Right lobe of liver (tissue), 6 donors: ENCODE measurements at regions not wholly inside any gene's neighbourhood (a gene's known extent, or its start where the extent isn't known, plus 50 kb on each side); places are given as distances from the start of the nearest gene placed in this dataset.

Source experiments
- ATAC-seq, 4 donors: fragments of 200-7000 bp; cut with Tn5 transposase; one replicate each; pipeline ENCODE4 v1.9.1; 2020; ENCODE audit warnings: mild to moderate bottlenecking in 4 of 4, moderate library complexity in 4 of 4
- DNase-seq, 3 donors: peaks; one replicate each; pipeline ENCODE4 v3.0.0-alpha.2; 2020
- H3K27ac ChIP-seq, 3 donors: fragments of 200-600 bp; one replicate each; pipeline ENCODE4 v1.8.0; 2022
- H3K27me3 ChIP-seq, 2 donors: fragments of 200-600 bp; one replicate each; pipeline ENCODE4 v1.8.0; 2022
- H3K36me3 ChIP-seq, 4 donors: fragments of 200-600 bp; sonication (generic) in 1 of 4; one replicate each; pipeline versions ENCODE4 v1.5.1 to v1.8.0; 2017 to 2022; ENCODE audit warnings: control low read depth in 1 of 4
- H3K4me1 ChIP-seq, 4 donors: fragments of 200-600 bp; sonication (generic) in 1 of 4; one replicate each; pipeline versions ENCODE4 v1.5.1 to v1.8.0; 2017 to 2022; ENCODE audit warnings: control low read depth in 1 of 4
- H3K4me3 ChIP-seq, 3 donors: fragments of 200-600 bp; one replicate each; pipeline ENCODE4 v1.8.0; 2022
- H3K9me3 ChIP-seq, 4 donors: fragments of 200-600 bp; sonication (generic) in 1 of 4; one replicate each; pipeline versions ENCODE4 v1.5.1 to v1.8.0; 2017 to 2022; ENCODE audit warnings: control low read depth in 1 of 4
- CTCF ChIP-seq, 4 donors: fragments of 200-600 bp in 3 of 4; fragments of 450-650 bp in 1 of 4; IDR thresholded peaks; one replicate each; pipeline versions ENCODE4 v1.5.1 to v1.8.0; 2016 to 2022; ENCODE audit warnings: antibody characterized with exemption in 4 of 4, mild to moderate bottlenecking in 2 of 4
- POLR2A ChIP-seq: fragments of 450-650 bp; IDR thresholded peaks from one replicate; pipeline ENCODE4 v1.6.1; 2017; ENCODE audit warnings: antibody characterized with exemption, mild to moderate bottlenecking
- WGBS: methylation state at CpG from one replicate; pipeline ENCODE4 v1.1.6; 2018; ENCODE audit warnings: low coverage, low lambda C conversion rate; ENCODE audit not compliant: insufficient coverage; ENCODE audit errors: missing lambda C conversion rate; 5-methylcytosine and 5-hydroxymethylcytosine counted together
- intact Hi-C, 2 donors: fragments of 100-400 bp; cut with DNase I; formaldehyde crosslinking; loops; one replicate each; pipeline versions ENCODE4 v1.11.2 to v1.14.1; 2022
- donor health status: DM: no; HTN: yes; CAD: no.
- donor health status: DM: no; HTN: no; CAD: no.
- donor health status: DM: no; HTN: no; CAD: no.
- donor health status: DM: no; HTN: yes; CAD: no.
- donor health status: DM: no; HTN: yes; CAD: no.

GRCh38 chr11:129637473-129637872, 178.2 kb upstream of the TMEM45B start:
- no peak for TF ChIP-seq POLR2A
- no peak for TF ChIP-seq CTCF (IDR thresholded peaks at IDR 0.05)
- no peaks in the 10 kb centered on the region for H3K9me3 ChIP-seq
- H3K4me1 ChIP-seq, result no peaks in the 10 kb centered on the region
- no peaks in the 10 kb centered on the region for H3K36me3 ChIP-seq
- WGBS, result 50% methylated on average over 6 of the region's 6 CpGs
- intact Hi-C loops, result no loop called here
- no peak for ATAC-seq
- no peak overlapping the region for H3K4me3 ChIP-seq
- H3K27ac ChIP-seq, result no peak overlapping the region
- DNase-seq, result no peak
- no peaks in the 10 kb centered on the region for H3K27me3 ChIP-seq

GRCh38 chr11:129637983-129638776, 177.5 kb upstream of the TMEM45B start:
- DNase-seq, result no peak
- H3K9me3 ChIP-seq, result no peaks in the 10 kb centered on the region
- no peak overlapping the region for H3K4me3 ChIP-seq
- ATAC-seq, result no peak
- H3K27me3 ChIP-seq, result no peaks in the 10 kb centered on the region
- WGBS, result 49% methylated on average over 5 of the region's 5 CpGs
- intact Hi-C loops, result no loop called here
- no peaks in the 10 kb centered on the region for H3K4me1 ChIP-seq
- TF ChIP-seq CTCF (IDR thresholded peaks at IDR 0.05), result no peak
- H3K27ac ChIP-seq, result no peak overlapping the region
- H3K36me3 ChIP-seq, result no peaks in the 10 kb centered on the region

GRCh38 chr11:129639300-129639699, 176.3 kb upstream of the TMEM45B start:
- no peak overlapping the region for H3K4me3 ChIP-seq
- no peak overlapping the region for H3K27ac ChIP-seq
- TF ChIP-seq POLR2A, result no peak
- no peak for TF ChIP-seq CTCF (IDR thresholded peaks at IDR 0.05)
- no peaks in the 10 kb centered on the region for H3K4me1 ChIP-seq
- ATAC-seq, result no peak
- DNase-seq, result no peak
- WGBS, result 77% methylated on average over 2 of the region's 2 CpGs
- no peaks in the 10 kb centered on the region for H3K27me3 ChIP-seq
- intact Hi-C loops, result no loop called here
- no peaks in the 10 kb centered on the region for H3K9me3 ChIP-seq
- H3K36me3 ChIP-seq, result no peaks in the 10 kb centered on the region

GRCh38 chr11:129640671-129641070, 175.0 kb upstream of the TMEM45B start:
- 65% methylated on average over 5 of the region's 5 CpGs for WGBS
- intact Hi-C loops, result no loop called here
- ATAC-seq, result no peak
- Histone ChIP-seq H3K9me3 (no peaks in the 10 kb centered on the region), H3K4me1 (no peaks in the 10 kb centered on the region), H3K4me3 (no peak overlapping the region), H3K36me3 (no peaks in the 10 kb centered on the region), H3K27me3 (no peaks in the 10 kb centered on the region), H3K27ac (no peak overlapping the region)
- no peak for DNase-seq
- no peak for TF ChIP-seq CTCF (IDR thresholded peaks at IDR 0.05)
- no peak for TF ChIP-seq POLR2A
